Transverse colon (tissue), 4 donors: ENCODE measurements at regions not wholly inside any gene's neighbourhood (a gene's known extent, or its start where the extent isn't known, plus 50 kb on each side); places are given as distances from the start of the nearest gene placed in this dataset.

Source experiments
- DNase-seq: peaks from one replicate; pipeline ENCODE4 v3.0.0-alpha.2; 2019
- H3K27ac ChIP-seq, 4 donors: fragments of 200-600 bp; sonication (generic); 2 replicates each; pipeline ENCODE4 v1.5.1; 2016 to 2018; ENCODE audit warnings: inconsistent platforms in 4 of 4
- H3K27me3 ChIP-seq: fragments of 200-600 bp; sonication (generic); 2 replicates; pipeline ENCODE4 v1.5.1; 2017; ENCODE audit warnings: inconsistent platforms
- H3K36me3 ChIP-seq, 4 donors: fragments of 200-600 bp; sonication (generic); 2 replicates each; pipeline ENCODE4 v1.5.1; 2017 to 2019; ENCODE audit warnings: inconsistent platforms in 4 of 4
- H3K4me1 ChIP-seq, 4 donors: fragments of 200-600 bp; sonication (generic); 2 replicates each; pipeline ENCODE4 v1.5.1; 2017 to 2020; ENCODE audit warnings: inconsistent platforms in 4 of 4
- H3K4me3 ChIP-seq, 4 donors: fragments of 200-600 bp; sonication (generic); 1 replicate in 1 of 4; 2 replicates in 3 of 4; pipeline versions ENCODE4 v1.5.1 to v1.6.1; 2017 to 2019; ENCODE audit warnings: inconsistent platforms in 4 of 4
- H3K9me3 ChIP-seq, 2 donors: fragments of 200-600 bp; sonication (generic); 2 replicates each; pipeline ENCODE4 v1.5.1; 2017 to 2019; ENCODE audit warnings: inconsistent platforms in 2 of 2
- CTCF ChIP-seq, 5 experiments: fragments of 200-600 bp in 3 of 5; fragments of 450-650 bp in 2 of 5; sonication (generic) in 3 of 5; IDR thresholded peaks; 1 replicate in 2 of 5; 2 replicates in 3 of 5; pipeline ENCODE4 v1.5.1; 2016 to 2017; ENCODE audit warnings: antibody characterized with exemption in 5 of 5, inconsistent platforms in 3 of 5, mild to moderate bottlenecking in 2 of 5, moderate library complexity in 1 of 5
- EP300 ChIP-seq: sonication (generic); formaldehyde crosslinking; IDR thresholded peaks from one replicate; pipeline ENCODE4 v1.6.1; 2017; ENCODE audit warnings: antibody characterized with exemption, low read depth
- POLR2A ChIP-seq: fragments of 450-650 bp; IDR thresholded peaks from one replicate; pipeline ENCODE4 v1.6.1; 2016; ENCODE audit warnings: antibody characterized with exemption, mild to moderate bottlenecking, moderate library complexity
- POLR2AphosphoS5 ChIP-seq, 3 donors: sonication (generic); formaldehyde crosslinking; IDR thresholded peaks; one replicate each; pipeline ENCODE4 v1.6.1; 2016; ENCODE audit warnings: antibody characterized with exemption in 3 of 3
- WGBS, 2 donors: methylation state at CpG; one replicate each; pipeline ENCODE4 v1.1.5; 2018; ENCODE audit warnings: low coverage in 1 of 2; 5-methylcytosine and 5-hydroxymethylcytosine counted together
- in situ Hi-C, 4 donors: fragments of 200-750 bp; cut with MboI; loops; one replicate each; pipeline versions ENCODE4 v1.15.0 to v1.15.1; 2017; ENCODE audit warnings: low sequenced_read_pairs in 3 of 4, low pct_ligation_motif_present in 1 of 4, low pct_unique_long_range_greater_than_20kb in 1 of 4
- intact Hi-C: fragments of 100-400 bp; cut with DNase I; formaldehyde crosslinking; loops from one replicate; pipeline ENCODE4 v1.15.1; 2023; ENCODE audit warnings: low total_unique reads

GRCh38 chr7:159218607-159219006, 73.9 kb upstream of the VIPR2 start:
- Histone ChIP-seq H3K27me3 (no peaks in the 10 kb centered on the region), H3K4me1 (no peaks in the 10 kb centered on the region), H3K9me3 (no peaks in the 10 kb centered on the region), H3K4me3 (no peak overlapping the region), H3K36me3 (no peaks in the 10 kb centered on the region), H3K27ac (no peak overlapping the region)
- no peak for DNase-seq
- 76 to 87% methylated on average over 3 to 7 of the region's 7 CpGs for WGBS, 2 donors
- TF ChIP-seq CTCF (IDR thresholded peaks at IDR 0.05) (no peak), EP300 (no peak), POLR2AphosphoS5 (IDR thresholded peaks at IDR 0.05) (no peak), POLR2A (no peak)
- in situ Hi-C loops (no loop called here), intact Hi-C loops (no loop called here)

- in situ Hi-C loops (no loop called here), intact Hi-C loops (no loop called here)
Observed at GRCh38 chr7:159218170-159218569, 73.5 kb upstream of the VIPR2 start.

GRCh38 chr7:159215076-159215475, 70.4 kb upstream of the VIPR2 start:
- intact Hi-C loops (no loop called here), in situ Hi-C loops (no loop called here)
- Histone ChIP-seq H3K36me3 (no peaks in the 10 kb centered on the region), H3K27ac (no peak overlapping the region), H3K9me3 (no peaks in the 10 kb centered on the region), H3K27me3 (no peaks in the 10 kb centered on the region), H3K4me1 (peaks cover 0 to 4% (median 0%) of the 10 kb centered on the region in 4 donors), H3K4me3 (no peak overlapping the region)
- 87 to 100% methylated on average over 1 to 4 of the region's 4 CpGs for WGBS, 2 donors
- no peak for DNase-seq
- TF ChIP-seq EP300 (no peak), POLR2AphosphoS5 (IDR thresholded peaks at IDR 0.05) (no peak), POLR2A (no peak), CTCF (IDR thresholded peaks at IDR 0.05) (no peak)

More at GRCh38 chr7:159218170-159218569, 73.5 kb upstream of the VIPR2 start:
- Histone ChIP-seq H3K36me3 (no peaks in the 10 kb centered on the region), H3K4me3 (no peak overlapping the region), H3K27me3 (no peaks in the 10 kb centered on the region), H3K27ac (no peak overlapping the region), H3K9me3 (no peaks in the 10 kb centered on the region), H3K4me1 (no peaks in the 10 kb centered on the region)
- no peak for DNase-seq
- WGBS, 2 donors = 43 to 67% methylated on average over 1 of the region's 1 CpG
- TF ChIP-seq EP300 (no peak), POLR2A (no peak), CTCF (IDR thresholded peaks at IDR 0.05) (no peak), POLR2AphosphoS5 (IDR thresholded peaks at IDR 0.05) (no peak)

- intact Hi-C loops = no loop called here
- Histone ChIP-seq H3K27me3 (no peaks in the 10 kb centered on the region), H3K4me1 (peaks cover 0 to 4% (median 0%) of the 10 kb centered on the region in 4 donors), H3K9me3 (no peaks in the 10 kb centered on the region), H3K36me3 (no peaks in the 10 kb centered on the region), H3K27ac (no peak overlapping the region), H3K4me3 (no peak overlapping the region)
- 77 to 84% methylated on average over 2 of the region's 2 CpGs for WGBS, 2 donors
- in situ Hi-C loops = no loop called here
- TF ChIP-seq EP300 (no peak), CTCF (IDR thresholded peaks at IDR 0.05) (no peak), POLR2AphosphoS5 (IDR thresholded peaks at IDR 0.05) (no peak), POLR2A (no peak)
- no peak for DNase-seq
Observed at GRCh38 chr7:159213253-159213652, 68.6 kb upstream of the VIPR2 start.
